K562 (cell line): ENCODE measurements at regions not wholly inside any gene's neighbourhood (a gene's known extent, or its start where the extent isn't known, plus 50 kb on each side); places are given as distances from the start of the nearest gene placed in this dataset.

Source experiments
- ATAC-seq: fragments of 200-7000 bp; cut with Tn5 transposase; 3 replicates; pipeline ENCODE4 v1.9.1; 2020; ENCODE audit warnings: moderate library complexity
- BruUV-seq: library from RNA; stranded (reverse); fragments of 400-500 nt; replicated peaks from 2 replicates; lab custom pipeline; 2021; lab: Mats Ljungman, UMichigan
- CTCF ChIA-PET: fragments of 300-600 bp; formaldehyde crosslinking; extraction: SDS; loops from one replicate; lab custom pipeline; 2021; ENCODE audit warnings: low intra/inter-chr PET ratio; lab: Yijun Ruan, JAX
- POLR2A ChIA-PET: fragments of 300-600, 350-650 bp; sonication (Branson Sonifier 250); formaldehyde crosslinking; extraction: SDS; loops from one replicate; lab custom pipeline; 2021; ENCODE audit warnings: antibody characterized with exemption, inconsistent platforms; lab: Yijun Ruan, JAX
- DNase-seq, 4 experiments: peaks; one replicate each; pipeline versions ENCODE4 v3.0.0 to v3.0.0-alpha.2; 2011 to 2018; ENCODE audit warnings: low spot score in 3 of 4, mixed read lengths in 3 of 4; ENCODE audit errors: extremely low read depth in 1 of 4
- FAIRE-seq: peaks from 2 replicates; lab custom pipeline; 2011; peaks lifted over from hg19 to GRCh38; lab: Jason Lieb, UNC
- H2AFZ ChIP-seq: 2 replicates; pipeline ENCODE4 v1.6.0; 2011; ENCODE audit warnings: low read depth, low read length, control low read depth, inconsistent platforms
- H3K27ac ChIP-seq: fragments of 200-600 bp; 3 replicates; pipeline ENCODE4 v1.8.0; 2011; ENCODE audit warnings: low read depth, mild to moderate bottlenecking, control low read depth, inconsistent platforms, low read length, moderate library complexity, mixed read lengths; ENCODE audit errors: extremely low read depth
- H3K27me3 ChIP-seq, 2 experiments: fragments of 300-600 bp in 1 of 2; 2 replicates in 1 of 2; 3 replicates in 1 of 2; pipeline versions ENCODE4 v1.6.0 to v1.8.0; 2011; ENCODE audit warnings: inconsistent platforms in 2 of 2, low read length in 2 of 2, mild to moderate bottlenecking in 1 of 2, mixed read lengths in 1 of 2, moderate library complexity in 1 of 2; ENCODE audit not compliant: control insufficient read depth in 2 of 2, insufficient read depth in 2 of 2
- H3K36me3 ChIP-seq: fragments of 300-600 bp; 3 replicates; pipeline ENCODE4 v1.8.0; 2011; ENCODE audit warnings: mild to moderate bottlenecking, low read length, inconsistent platforms; ENCODE audit not compliant: control insufficient read depth, insufficient read depth
- H3K4me1 ChIP-seq, 2 experiments: fragments of 200-600 bp in 1 of 2; replicated peaks in 1 of 2; 2 replicates in 1 of 2; 3 replicates in 1 of 2; pipeline versions ENCODE4 v1.5.1 to v1.8.0; 2011; ENCODE audit warnings: inconsistent platforms in 2 of 2, low read length in 2 of 2, mild to moderate bottlenecking in 1 of 2, mixed read lengths in 1 of 2, moderate library complexity in 1 of 2; ENCODE audit not compliant: control insufficient read depth in 2 of 2, insufficient read depth in 2 of 2
- H3K4me2 ChIP-seq: 2 replicates; pipeline ENCODE4 v1.6.1; 2011; ENCODE audit warnings: low read length, control low read depth, inconsistent platforms, mixed read lengths; ENCODE audit not compliant: insufficient read depth
- H3K4me3 ChIP-seq: fragments of 200-600 bp; sonication (generic), shearing (Covaris generic); 2 replicates; pipeline ENCODE4 v1.5.1; 2016; ENCODE audit warnings: control low read depth, inconsistent platforms
- H3K79me2 ChIP-seq: fragments of 200-600 bp; 3 replicates; pipeline ENCODE4 v1.8.0; 2011; ENCODE audit warnings: low read length, inconsistent platforms; ENCODE audit not compliant: control insufficient read depth, insufficient read depth
- H3K9ac ChIP-seq, 2 experiments: 2 replicates each; pipeline versions ENCODE4 v1.6.0 to v1.6.1; 2011; ENCODE audit warnings: low read depth in 2 of 2, low read length in 2 of 2, control low read depth in 1 of 2, inconsistent platforms in 1 of 2, mild to moderate bottlenecking in 1 of 2, mixed read lengths in 1 of 2; ENCODE audit not compliant: insufficient read depth in 1 of 2
- H3K9me1 ChIP-seq: one replicate; pipeline ENCODE4 v1.6.0; 2011; ENCODE audit warnings: inconsistent platforms, mild to moderate bottlenecking, low read length, moderate library complexity; ENCODE audit not compliant: control insufficient read depth, insufficient read depth
- H3K9me3 ChIP-seq: replicated peaks from 2 replicates; pipeline ENCODE4 v1.5.1; 2011; ENCODE audit warnings: low read depth, low read length, inconsistent platforms; ENCODE audit not compliant: control insufficient read depth, insufficient read depth
- H4K20me1 ChIP-seq: replicated peaks from 2 replicates; pipeline ENCODE4 v1.6.1; 2011; ENCODE audit warnings: low read length, inconsistent platforms, mixed read lengths; ENCODE audit not compliant: control insufficient read depth, insufficient read depth
- HIVEP1 ChIP-seq: fragments of 250-450 bp; sonication (Bioruptor Pico); IDR thresholded peaks from 2 replicates; pipeline ENCODE4 v1.4.0; 2020; ENCODE audit warnings: mild to moderate bottlenecking
- POU5F1 ChIP-seq: fragments of 150-350 bp; IDR thresholded peaks from 2 replicates; pipeline ENCODE4 v1.6.1; 2014; ENCODE audit warnings: borderline replicate concordance, low read length, low read depth, mild to moderate bottlenecking; ENCODE audit not compliant: partially characterized antibody
- RHOXF2B ChIP-seq: fragments of 250-450 bp; sonication (Bioruptor Pico); conservative IDR thresholded peaks from 2 replicates; pipeline ENCODE4 v1.5.1; 2021
- ZBED1 ChIP-seq: IDR thresholded peaks from 2 replicates; pipeline ENCODE4 v1.6.1; 2014
- ZNF586 ChIP-seq: fragments of 450-650 bp; formaldehyde crosslinking; conservative IDR thresholded peaks from 2 replicates; pipeline ENCODE4 v1.4.0; 2020; ENCODE audit warnings: mild to moderate bottlenecking, moderate library complexity
- WGBS: fragments of 100-300 bp; shearing (Covaris generic); methylation state at CpG from one replicate; pipeline ENCODE4 v1.1.6; 2016; ENCODE audit warnings: low coverage, mixed read lengths; ENCODE audit not compliant: insufficient coverage; ENCODE audit errors: missing lambda C conversion rate; 5-methylcytosine and 5-hydroxymethylcytosine counted together
- in situ Hi-C: fragments of 300-500 bp; cut with MboI; formaldehyde crosslinking; loops from 4 replicates; pipeline ENCODE4 v1.15.0; 2018; ENCODE audit warnings: inconsistent platforms, mixed read lengths
- intact Hi-C: fragments of 100-400 bp; cut with micrococcal nuclease; formaldehyde crosslinking; loops from 2 replicates; pipeline ENCODE4 v1.14.2; 2022
- TF ChIP-seq, protein P1 (sequence below): sonication (generic); formaldehyde crosslinking; IDR thresholded peaks from 2 replicates; pipeline ENCODE4 v1.9.0; 2022; ENCODE audit warnings: mild to moderate bottlenecking, missing genetic modification reagents
- TF ChIP-seq, protein P2 (sequence below), 3 experiments: IDR thresholded peaks in 2 of 3; conservative IDR thresholded peaks in 1 of 3; 2 replicates each; pipeline ENCODE4 v1.5.1; 2011 to 2012; ENCODE audit warnings: low read length in 3 of 3, mild to moderate bottlenecking in 3 of 3, control low read depth in 2 of 3, improper control_type of control experiment in 1 of 3, inconsistent platforms in 1 of 3, low read depth in 1 of 3, mixed read lengths in 1 of 3, moderate library complexity in 1 of 3; ENCODE audit not compliant: insufficient read depth in 2 of 3
- TF ChIP-seq, protein P3 (sequence below): fragments of 250-450 bp; sonication (Bioruptor Pico); IDR thresholded peaks from 2 replicates; pipeline ENCODE4 v1.4.0; 2020; ENCODE audit warnings: mild to moderate bottlenecking, moderate library complexity, borderline replicate concordance

DNA sequence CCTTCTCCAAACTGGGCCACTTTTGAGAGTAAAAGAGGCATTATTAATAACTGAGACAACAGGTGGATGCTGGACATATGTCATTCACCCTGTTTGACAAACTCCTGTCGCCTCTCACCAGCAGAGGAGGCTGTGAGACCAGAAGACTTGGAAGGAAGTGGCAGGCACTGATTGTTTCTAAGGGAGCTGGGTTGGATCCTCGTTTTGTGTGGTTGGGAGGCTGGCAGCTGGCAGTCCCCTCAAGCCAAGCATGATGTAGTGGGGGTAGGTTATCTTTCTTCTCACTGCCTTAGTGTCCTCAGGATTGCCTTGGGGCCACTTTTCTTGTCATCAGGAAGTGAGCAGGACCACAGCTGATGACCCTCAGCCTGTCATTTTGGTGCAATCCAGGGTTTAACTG lies 86.5 kb upstream of the KCNJ15 start (continued):
- TF ChIP-seq, protein P1, sequence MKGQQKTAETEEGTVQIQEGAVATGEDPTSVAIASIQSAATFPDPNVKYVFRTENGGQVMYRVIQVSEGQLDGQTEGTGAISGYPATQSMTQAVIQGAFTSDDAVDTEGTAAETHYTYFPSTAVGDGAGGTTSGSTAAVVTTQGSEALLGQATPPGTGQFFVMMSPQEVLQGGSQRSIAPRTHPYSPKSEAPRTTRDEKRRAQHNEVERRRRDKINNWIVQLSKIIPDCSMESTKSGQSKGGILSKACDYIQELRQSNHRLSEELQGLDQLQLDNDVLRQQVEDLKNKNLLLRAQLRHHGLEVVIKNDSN (CRISPR knock-in tag), result no peak
- TF ChIP-seq ZNF586 (no peak), HIVEP1 (CRISPR knock-in tag) (no peak)

DNA sequence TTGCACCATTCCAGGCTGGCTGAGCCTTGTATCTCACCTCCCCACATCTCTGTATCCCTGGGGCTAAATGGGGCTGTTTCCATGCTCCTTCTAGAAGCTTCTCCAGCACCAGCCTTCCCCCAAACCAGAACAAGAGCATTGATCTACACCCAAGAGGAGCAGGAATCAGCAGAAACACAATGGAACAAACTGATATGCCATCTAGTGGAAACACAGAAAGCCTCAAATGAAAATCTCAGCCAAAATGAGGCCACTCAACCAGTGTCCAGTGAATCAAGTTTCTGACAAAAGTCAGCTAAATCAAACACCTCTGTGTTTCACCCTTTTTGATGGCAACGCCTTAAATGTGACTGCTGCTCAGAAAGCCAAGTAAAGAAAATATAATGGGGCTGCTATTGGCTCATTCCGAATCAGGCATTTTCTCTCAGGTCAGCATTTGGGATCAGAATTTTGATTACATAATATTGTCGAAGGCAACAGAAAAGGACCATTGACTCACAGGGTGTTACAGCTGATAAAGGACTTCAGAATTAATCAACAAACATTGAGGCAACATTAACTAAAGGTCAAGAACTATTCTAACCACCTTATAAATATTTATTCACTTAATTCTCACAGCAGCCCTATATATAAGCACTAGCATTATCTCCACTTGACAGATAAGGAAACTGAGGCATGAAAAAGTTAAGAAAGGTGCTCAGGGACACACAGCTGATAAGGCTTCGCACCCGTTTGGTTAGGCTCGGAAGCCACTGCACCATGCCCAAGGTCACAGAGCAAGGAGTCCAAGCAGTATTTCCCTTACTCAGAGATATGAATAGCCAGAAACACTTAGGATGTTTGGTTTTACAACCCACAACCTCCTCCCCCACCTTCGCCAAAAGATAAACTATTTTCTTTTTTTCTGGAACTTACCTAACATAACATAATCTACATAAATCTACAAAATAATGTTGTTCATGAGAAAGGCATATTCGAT lies 85.8 kb upstream of the KCNJ15 start:
- H3K4me3 ChIP-seq, result no peak overlapping the region
- no peaks in the 10 kb centered on the region for H3K9me1 ChIP-seq
- H4K20me1 ChIP-seq, result no peaks in the 10 kb centered on the region
- no peak overlapping the region for H3K4me2 ChIP-seq
- ATAC-seq, result no peak
- no TSS peak for BruUV-seq
- no peaks in the 10 kb centered on the region for H3K9me3 ChIP-seq
- no peaks in the 10 kb centered on the region for H3K4me1 ChIP-seq
- H3K9ac ChIP-seq, result no peak overlapping the region
- H3K27me3 ChIP-seq, result 0 out of 5 replicates have a peak, but pooled peaks cover 0 to 3% of the 10 kb centered on the region in 2 experiments
- no peaks in the 10 kb centered on the region for H3K79me2 ChIP-seq
- in situ Hi-C loops (loop anchor here (25.0 kb wide), 1 partner anchor 459 kb away; no protein-coding TSS in a partner anchor), intact Hi-C loops (loop anchor here (5.0 kb wide), 1 partner anchor 181 kb away; no protein-coding TSS in a partner anchor)
- no peak for DNase-seq
- no peak overlapping the region for H3K27ac ChIP-seq
- no peak for TF ChIP-seq RHOXF2B (CRISPR knock-in tag)
- TF ChIP-seq, protein P2, sequence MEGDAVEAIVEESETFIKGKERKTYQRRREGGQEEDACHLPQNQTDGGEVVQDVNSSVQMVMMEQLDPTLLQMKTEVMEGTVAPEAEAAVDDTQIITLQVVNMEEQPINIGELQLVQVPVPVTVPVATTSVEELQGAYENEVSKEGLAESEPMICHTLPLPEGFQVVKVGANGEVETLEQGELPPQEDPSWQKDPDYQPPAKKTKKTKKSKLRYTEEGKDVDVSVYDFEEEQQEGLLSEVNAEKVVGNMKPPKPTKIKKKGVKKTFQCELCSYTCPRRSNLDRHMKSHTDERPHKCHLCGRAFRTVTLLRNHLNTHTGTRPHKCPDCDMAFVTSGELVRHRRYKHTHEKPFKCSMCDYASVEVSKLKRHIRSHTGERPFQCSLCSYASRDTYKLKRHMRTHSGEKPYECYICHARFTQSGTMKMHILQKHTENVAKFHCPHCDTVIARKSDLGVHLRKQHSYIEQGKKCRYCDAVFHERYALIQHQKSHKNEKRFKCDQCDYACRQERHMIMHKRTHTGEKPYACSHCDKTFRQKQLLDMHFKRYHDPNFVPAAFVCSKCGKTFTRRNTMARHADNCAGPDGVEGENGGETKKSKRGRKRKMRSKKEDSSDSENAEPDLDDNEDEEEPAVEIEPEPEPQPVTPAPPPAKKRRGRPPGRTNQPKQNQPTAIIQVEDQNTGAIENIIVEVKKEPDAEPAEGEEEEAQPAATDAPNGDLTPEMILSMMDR (IDR thresholded peaks at IDR 0.05 in 2 of 3, conservative IDR thresholded peaks at IDR 0.05 in 1 of 3; ENCODE audit: insufficient read depth in 2 of 3, low read depth in 1 of 3, low read length in 3 of 3), result peak in 1 of 3 experiments; percentile 13; a peak in 1 of 6 replicates
- TF ChIP-seq ZBED1, result no peak
- TF ChIP-seq POU5F1, result no peak
- TF ChIP-seq, protein P3, sequence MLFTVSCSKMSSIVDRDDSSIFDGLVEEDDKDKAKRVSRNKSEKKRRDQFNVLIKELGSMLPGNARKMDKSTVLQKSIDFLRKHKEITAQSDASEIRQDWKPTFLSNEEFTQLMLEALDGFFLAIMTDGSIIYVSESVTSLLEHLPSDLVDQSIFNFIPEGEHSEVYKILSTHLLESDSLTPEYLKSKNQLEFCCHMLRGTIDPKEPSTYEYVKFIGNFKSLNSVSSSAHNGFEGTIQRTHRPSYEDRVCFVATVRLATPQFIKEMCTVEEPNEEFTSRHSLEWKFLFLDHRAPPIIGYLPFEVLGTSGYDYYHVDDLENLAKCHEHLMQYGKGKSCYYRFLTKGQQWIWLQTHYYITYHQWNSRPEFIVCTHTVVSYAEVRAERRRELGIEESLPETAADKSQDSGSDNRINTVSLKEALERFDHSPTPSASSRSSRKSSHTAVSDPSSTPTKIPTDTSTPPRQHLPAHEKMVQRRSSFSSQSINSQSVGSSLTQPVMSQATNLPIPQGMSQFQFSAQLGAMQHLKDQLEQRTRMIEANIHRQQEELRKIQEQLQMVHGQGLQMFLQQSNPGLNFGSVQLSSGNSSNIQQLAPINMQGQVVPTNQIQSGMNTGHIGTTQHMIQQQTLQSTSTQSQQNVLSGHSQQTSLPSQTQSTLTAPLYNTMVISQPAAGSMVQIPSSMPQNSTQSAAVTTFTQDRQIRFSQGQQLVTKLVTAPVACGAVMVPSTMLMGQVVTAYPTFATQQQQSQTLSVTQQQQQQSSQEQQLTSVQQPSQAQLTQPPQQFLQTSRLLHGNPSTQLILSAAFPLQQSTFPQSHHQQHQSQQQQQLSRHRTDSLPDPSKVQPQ, result no peak
- ChIA-PET POLR2A (no interaction called here), CTCF (interaction anchor here (0.6 to 1.7 kb wide), 3 partner anchors 185 to 213 kb away, joined by 3 to 8 read pairs (median 3); no protein-coding TSS in a partner anchor)
- 11% methylated on average over 8 of the region's 8 CpGs for WGBS
- H3K36me3 ChIP-seq, result no peaks in the 10 kb centered on the region
- no peak for FAIRE-seq
- no peak overlapping the region for H2AFZ ChIP-seq
